Retinal pigment epithelial cell (primary cell): ENCODE measurements at regions not wholly inside any gene's neighbourhood (a gene's known extent, or its start where the extent isn't known, plus 50 kb on each side); places are given as distances from the start of the nearest gene placed in this dataset.

ENCODE experiments used
- DNase-seq: peaks from one replicate; pipeline ENCODE4 v3.0.0-alpha.2; 2010; ENCODE audit warnings: low read depth
- H3K4me3 ChIP-seq: 2 replicates; pipeline ENCODE4 v1.5.1; 2011; ENCODE audit warnings: mild to moderate bottlenecking, low read length, control low read depth, moderate library complexity
- CTCF ChIP-seq: conservative IDR thresholded peaks from 2 replicates; pipeline ENCODE4 v1.5.1; 2011; ENCODE audit warnings: low read depth, low read length, control low read depth, inconsistent platforms

GRCh38 chr5:124877501-124878146 lies 131.2 kb upstream of the ZNF608 start:
- TF ChIP-seq CTCF: no peak
- H3K4me3 ChIP-seq: no peak overlapping the region
- no peak for DNase-seq

DNA sequence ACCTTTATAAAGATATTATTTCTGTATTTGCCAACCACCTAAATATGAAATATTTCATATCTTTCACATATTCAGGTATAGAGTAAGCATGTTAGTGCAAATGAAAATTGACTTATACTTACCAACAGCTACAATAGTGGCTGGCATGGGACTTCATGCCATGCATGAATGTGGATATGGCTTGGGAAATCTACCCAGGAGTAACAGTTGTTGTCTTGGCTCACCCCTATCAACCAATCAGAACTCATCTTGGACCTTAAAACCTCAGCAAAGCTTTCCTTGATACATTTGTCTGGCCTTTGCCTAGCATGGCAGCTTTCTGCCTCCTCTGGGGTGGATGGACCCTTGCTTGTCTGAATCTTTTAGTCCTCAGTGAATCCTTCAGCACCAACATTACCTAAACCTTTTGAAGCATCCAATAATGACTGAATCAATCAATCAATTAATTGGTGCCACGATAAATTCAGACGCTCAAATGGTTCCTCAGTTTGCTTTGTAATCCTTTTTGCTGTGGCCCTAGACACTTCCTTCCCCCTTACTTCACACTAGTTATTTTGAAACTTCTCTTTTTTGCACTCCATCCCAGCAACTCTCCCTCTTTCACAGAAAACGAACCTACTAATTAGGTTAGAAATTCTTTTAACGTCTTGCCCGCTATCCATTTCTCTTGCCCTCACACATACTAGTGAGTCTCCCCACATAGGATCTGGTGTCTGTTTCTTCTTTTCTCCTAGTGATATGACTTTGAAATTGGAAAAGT lies 132.3 kb upstream of the ZNF608 start:
- no peak for TF ChIP-seq CTCF
- DNase-seq: no peak
- no peak overlapping the region for H3K4me3 ChIP-seq

DNA sequence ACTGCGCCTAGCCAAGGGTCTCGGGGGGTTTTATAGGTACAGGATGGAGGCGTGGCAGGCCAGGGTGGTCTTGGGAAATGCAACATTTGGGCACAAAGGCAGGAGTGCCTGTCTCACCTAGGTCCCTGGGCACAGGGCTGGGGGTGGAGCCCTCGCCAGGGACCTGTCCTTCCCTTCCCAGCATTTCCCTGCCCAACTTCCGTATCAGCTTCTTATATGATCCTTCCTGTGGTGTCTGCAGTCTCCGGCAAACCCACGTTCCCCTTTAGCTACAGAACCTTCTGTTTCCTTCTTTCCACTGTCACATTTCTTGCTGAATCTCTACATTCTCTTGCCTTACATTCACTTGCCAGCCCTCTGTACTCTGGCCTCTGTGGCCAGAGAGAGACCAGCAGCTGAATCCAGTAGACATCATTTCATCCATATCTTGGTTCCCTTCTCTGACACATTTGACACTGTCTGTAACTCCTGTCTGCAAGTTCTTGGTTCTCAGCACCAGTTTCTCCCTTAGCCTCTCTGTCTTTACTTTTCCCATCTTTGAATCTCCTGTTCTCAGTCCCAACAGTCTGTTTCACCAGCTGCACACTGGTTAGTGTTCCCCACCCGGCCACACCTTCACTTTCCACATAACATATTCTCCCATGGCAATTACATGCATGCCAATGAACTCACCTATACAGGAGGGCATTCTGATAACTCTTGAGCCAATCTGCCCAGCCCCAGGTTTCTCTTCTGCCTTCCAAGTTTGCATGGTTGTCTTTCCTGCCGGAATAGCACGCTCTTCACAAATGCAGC lies 134.7 kb upstream of the ZNF608 start:
- no peak for DNase-seq
- no peak for TF ChIP-seq CTCF
- H3K4me3 ChIP-seq: no peak overlapping the region

- H3K4me3 ChIP-seq: no peak overlapping the region
- no peak for TF ChIP-seq CTCF
- no peak for DNase-seq
Observed at GRCh38 chr5:124883681-124884080, 137.2 kb upstream of the ZNF608 start.

GRCh38 chr5:124884114-124884513 lies 137.7 kb upstream of the ZNF608 start:
- TF ChIP-seq CTCF: no peak
- no peak for DNase-seq
- no peak overlapping the region for H3K4me3 ChIP-seq

DNA sequence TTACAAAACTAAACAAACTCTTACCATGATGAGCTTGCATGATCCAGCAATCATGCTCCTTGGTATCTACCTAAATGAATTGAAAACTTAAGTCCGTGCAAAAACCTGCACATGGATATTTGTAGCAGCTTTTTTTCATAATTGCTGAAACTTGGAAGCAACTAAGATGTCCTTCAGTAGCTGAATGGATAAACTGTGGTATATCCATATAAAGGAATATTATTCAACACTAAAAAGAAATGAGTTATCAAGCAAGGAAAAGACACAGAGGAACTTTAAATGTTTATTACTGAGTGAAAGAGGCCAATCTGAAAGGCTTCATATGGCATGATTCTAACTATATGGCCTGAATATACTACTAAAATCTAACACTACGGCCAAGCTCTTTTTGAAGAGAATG lies 139.1 kb upstream of the ZNF608 start:
- no peak for DNase-seq
- no peak for TF ChIP-seq CTCF
- H3K4me3 ChIP-seq: no peak overlapping the region
